ENCODE measurements at regions not wholly inside any gene's neighbourhood (a gene's known extent, or its start where the extent isn't known, plus 50 kb on each side); places are given as distances from the start of the nearest gene placed in this dataset.

DNA sequence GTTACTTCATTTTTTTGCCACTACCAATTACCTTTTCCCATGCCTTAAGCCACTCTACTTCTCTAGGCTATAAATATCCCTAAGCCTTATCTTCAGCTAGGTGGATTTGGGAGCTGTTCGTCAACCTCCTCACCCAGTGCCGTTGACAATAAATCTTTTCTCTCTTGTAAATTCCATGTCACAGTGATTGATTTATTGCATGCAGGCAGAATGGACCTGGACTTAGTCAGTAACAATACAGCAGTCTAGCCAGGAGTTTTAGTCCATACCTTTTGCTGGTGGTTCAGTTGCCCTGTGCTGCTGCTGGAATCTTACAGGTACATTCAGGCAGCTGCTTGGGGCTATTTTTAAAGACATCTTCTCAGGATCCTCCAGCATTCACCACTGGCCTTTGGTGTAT, 350.5 kb upstream of the NRG3 start:
- 28% methylated on average over 2 of the region's 2 CpGs for WGBS (ENCODE audit: low lambda C conversion rate)
- H3K79me2 ChIP-seq (ENCODE audit: insufficient read depth) = no peaks in the 10 kb centered on the region
- ChIA-PET CTCF (no interaction called here), POLR2A (no interaction called here)
- no peak overlapping the region for H3K9ac ChIP-seq
- no peak for DNase-seq
- no peaks in the 10 kb centered on the region for H3K4me1 ChIP-seq (ENCODE audit: control insufficient read depth in 1 of 2, insufficient read depth in 2 of 2, low read depth in 1 of 2, low read length in 1 of 2)
- H3K9me3 ChIP-seq = no peaks in the 10 kb centered on the region
- no peak overlapping the region for H3K4me2 ChIP-seq
- H4K20me1 ChIP-seq (ENCODE audit: insufficient read depth) = no peaks in the 10 kb centered on the region
- no peaks in the 10 kb centered on the region for H3K9me2 ChIP-seq
- H3K27ac ChIP-seq (ENCODE audit: low read depth in 2 of 2, low read length in 1 of 2) = no peak overlapping the region
- H3K36me3 ChIP-seq (replicated peaks in 1 of 2; ENCODE audit: control insufficient read depth in 1 of 2, insufficient read depth in 2 of 2, low read length in 1 of 2) = no peaks in the 10 kb centered on the region
- H3K27me3 ChIP-seq (ENCODE audit: insufficient read depth) = no peaks in the 10 kb centered on the region
- H3K4me3 ChIP-seq (ENCODE audit: low read depth in 2 of 2, low read length in 1 of 2) = no peak overlapping the region
- TF ChIP-seq NRF1 (IDR thresholded peaks at IDR 0.05; ENCODE audit: low read depth, low read length) (no peak), SIN3A (IDR thresholded peaks at IDR 0.05; ENCODE audit: borderline replicate concordance, low read depth, low read length) (no peak), RCOR1 (IDR thresholded peaks at IDR 0.05; ENCODE audit: low read length) (no peak)
- TF ChIP-seq, protein P1, sequence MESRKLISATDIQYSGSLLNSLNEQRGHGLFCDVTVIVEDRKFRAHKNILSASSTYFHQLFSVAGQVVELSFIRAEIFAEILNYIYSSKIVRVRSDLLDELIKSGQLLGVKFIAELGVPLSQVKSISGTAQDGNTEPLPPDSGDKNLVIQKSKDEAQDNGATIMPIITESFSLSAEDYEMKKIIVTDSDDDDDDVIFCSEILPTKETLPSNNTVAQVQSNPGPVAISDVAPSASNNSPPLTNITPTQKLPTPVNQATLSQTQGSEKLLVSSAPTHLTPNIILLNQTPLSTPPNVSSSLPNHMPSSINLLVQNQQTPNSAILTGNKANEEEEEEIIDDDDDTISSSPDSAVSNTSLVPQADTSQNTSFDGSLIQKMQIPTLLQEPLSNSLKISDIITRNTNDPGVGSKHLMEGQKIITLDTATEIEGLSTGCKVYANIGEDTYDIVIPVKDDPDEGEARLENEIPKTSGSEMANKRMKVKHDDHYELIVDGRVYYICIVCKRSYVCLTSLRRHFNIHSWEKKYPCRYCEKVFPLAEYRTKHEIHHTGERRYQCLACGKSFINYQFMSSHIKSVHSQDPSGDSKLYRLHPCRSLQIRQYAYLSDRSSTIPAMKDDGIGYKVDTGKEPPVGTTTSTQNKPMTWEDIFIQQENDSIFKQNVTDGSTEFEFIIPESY (IDR thresholded peaks at IDR 0.05; ENCODE audit: borderline replicate concordance, low read depth) = no peak
- TF ChIP-seq, protein P2, sequence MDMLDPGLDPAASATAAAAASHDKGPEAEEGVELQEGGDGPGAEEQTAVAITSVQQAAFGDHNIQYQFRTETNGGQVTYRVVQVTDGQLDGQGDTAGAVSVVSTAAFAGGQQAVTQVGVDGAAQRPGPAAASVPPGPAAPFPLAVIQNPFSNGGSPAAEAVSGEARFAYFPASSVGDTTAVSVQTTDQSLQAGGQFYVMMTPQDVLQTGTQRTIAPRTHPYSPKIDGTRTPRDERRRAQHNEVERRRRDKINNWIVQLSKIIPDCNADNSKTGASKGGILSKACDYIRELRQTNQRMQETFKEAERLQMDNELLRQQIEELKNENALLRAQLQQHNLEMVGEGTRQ (IDR thresholded peaks at IDR 0.05; ENCODE audit: borderline replicate concordance, low read depth, low read length) = no peak
- TF ChIP-seq, protein P3, sequence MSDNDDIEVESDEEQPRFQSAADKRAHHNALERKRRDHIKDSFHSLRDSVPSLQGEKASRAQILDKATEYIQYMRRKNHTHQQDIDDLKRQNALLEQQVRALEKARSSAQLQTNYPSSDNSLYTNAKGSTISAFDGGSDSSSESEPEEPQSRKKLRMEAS (IDR thresholded peaks at IDR 0.05; ENCODE audit: low read depth) = no peak
- H3F3A ChIP-seq (replicated peaks; ENCODE audit: insufficient read depth) = no peaks in the 10 kb centered on the region
- H2AFZ ChIP-seq (ENCODE audit: low read depth) = no peak overlapping the region

DNA sequence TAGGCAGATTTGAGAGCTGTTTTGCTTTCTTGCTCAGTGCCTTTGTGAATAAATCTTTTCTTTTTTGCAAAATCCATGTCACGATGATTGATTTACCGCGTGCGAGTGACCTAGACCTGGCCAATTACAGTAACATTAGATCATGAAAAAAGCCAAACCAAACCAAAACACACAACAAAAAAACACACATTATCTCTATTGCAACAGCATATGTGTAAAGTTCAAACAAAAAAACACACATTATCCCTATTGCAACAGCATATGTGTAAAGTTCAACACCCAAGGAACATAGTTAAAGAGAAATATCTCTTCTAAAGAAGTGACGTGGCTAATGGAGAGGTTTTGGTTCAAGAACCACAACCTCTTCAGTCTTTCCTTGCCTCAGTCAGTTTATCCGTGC, 342.6 kb upstream of the NRG3 start:
- Histone ChIP-seq H3K79me2 (ENCODE audit: insufficient read depth) (no peaks in the 10 kb centered on the region), H2AFZ (ENCODE audit: low read depth) (no peak overlapping the region), H3K4me2 (no peak overlapping the region), H3K4me1 (ENCODE audit: control insufficient read depth in 1 of 2, insufficient read depth in 2 of 2, low read depth in 1 of 2, low read length in 1 of 2) (no peaks in the 10 kb centered on the region), H3K4me3 (ENCODE audit: low read depth in 2 of 2, low read length in 1 of 2) (no peak overlapping the region), H3K27me3 (ENCODE audit: insufficient read depth) (no peaks in the 10 kb centered on the region), H3K9ac (no peak overlapping the region), H3F3A (replicated peaks; ENCODE audit: insufficient read depth) (no peaks in the 10 kb centered on the region), H3K9me3 (no peaks in the 10 kb centered on the region), H4K20me1 (ENCODE audit: insufficient read depth) (no peaks in the 10 kb centered on the region), H3K27ac (ENCODE audit: low read depth in 2 of 2, low read length in 1 of 2) (no peak overlapping the region), H3K36me3 (replicated peaks in 1 of 2; ENCODE audit: control insufficient read depth in 1 of 2, insufficient read depth in 2 of 2, low read length in 1 of 2) (no peaks in the 10 kb centered on the region), H3K9me2 (peaks cover 6% of the 10 kb centered on the region; the same call in 1 of the 2 replicates)
- 40% methylated on average over 6 of the region's 6 CpGs for WGBS (ENCODE audit: low lambda C conversion rate)
- no peak for TF ChIP-seq CHD2 (IDR thresholded peaks at IDR 0.05; ENCODE audit: low read length, partially characterized antibody)
- TF ChIP-seq MXI1 (IDR thresholded peaks at IDR 0.05; ENCODE audit: low read depth, low read length) = no peak
- TF ChIP-seq, protein P4, sequence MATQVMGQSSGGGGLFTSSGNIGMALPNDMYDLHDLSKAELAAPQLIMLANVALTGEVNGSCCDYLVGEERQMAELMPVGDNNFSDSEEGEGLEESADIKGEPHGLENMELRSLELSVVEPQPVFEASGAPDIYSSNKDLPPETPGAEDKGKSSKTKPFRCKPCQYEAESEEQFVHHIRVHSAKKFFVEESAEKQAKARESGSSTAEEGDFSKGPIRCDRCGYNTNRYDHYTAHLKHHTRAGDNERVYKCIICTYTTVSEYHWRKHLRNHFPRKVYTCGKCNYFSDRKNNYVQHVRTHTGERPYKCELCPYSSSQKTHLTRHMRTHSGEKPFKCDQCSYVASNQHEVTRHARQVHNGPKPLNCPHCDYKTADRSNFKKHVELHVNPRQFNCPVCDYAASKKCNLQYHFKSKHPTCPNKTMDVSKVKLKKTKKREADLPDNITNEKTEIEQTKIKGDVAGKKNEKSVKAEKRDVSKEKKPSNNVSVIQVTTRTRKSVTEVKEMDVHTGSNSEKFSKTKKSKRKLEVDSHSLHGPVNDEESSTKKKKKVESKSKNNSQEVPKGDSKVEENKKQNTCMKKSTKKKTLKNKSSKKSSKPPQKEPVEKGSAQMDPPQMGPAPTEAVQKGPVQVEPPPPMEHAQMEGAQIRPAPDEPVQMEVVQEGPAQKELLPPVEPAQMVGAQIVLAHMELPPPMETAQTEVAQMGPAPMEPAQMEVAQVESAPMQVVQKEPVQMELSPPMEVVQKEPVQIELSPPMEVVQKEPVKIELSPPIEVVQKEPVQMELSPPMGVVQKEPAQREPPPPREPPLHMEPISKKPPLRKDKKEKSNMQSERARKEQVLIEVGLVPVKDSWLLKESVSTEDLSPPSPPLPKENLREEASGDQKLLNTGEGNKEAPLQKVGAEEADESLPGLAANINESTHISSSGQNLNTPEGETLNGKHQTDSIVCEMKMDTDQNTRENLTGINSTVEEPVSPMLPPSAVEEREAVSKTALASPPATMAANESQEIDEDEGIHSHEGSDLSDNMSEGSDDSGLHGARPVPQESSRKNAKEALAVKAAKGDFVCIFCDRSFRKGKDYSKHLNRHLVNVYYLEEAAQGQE (IDR thresholded peaks at IDR 0.05; ENCODE audit: low read depth, low read length) = no peak
- no peak for TF ChIP-seq POLR2AphosphoS5 (IDR thresholded peaks at IDR 0.05; ENCODE audit: low read depth, low read length)
- TF ChIP-seq, protein P5, sequence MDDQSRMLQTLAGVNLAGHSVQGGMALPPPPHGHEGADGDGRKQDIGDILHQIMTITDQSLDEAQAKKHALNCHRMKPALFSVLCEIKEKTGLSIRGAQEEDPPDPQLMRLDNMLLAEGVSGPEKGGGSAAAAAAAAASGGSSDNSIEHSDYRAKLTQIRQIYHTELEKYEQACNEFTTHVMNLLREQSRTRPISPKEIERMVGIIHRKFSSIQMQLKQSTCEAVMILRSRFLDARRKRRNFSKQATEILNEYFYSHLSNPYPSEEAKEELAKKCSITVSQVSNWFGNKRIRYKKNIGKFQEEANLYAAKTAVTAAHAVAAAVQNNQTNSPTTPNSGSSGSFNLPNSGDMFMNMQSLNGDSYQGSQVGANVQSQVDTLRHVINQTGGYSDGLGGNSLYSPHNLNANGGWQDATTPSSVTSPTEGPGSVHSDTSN (IDR thresholded peaks at IDR 0.05) = no peak
- no peak for TF ChIP-seq RAD21 (IDR thresholded peaks at IDR 0.05; ENCODE audit: low read length)
- no peak for TF ChIP-seq SMC3 (IDR thresholded peaks at IDR 0.05; ENCODE audit: low read depth, low read length)
- TF ChIP-seq JUND (IDR thresholded peaks at IDR 0.05) = no peak
- no peak for TF ChIP-seq RCOR1 (IDR thresholded peaks at IDR 0.05; ENCODE audit: low read length)
- no peak for TF ChIP-seq GATA2 (CRISPR knock-in tag; IDR thresholded peaks at IDR 0.05)
- TF ChIP-seq MEF2A (IDR thresholded peaks at IDR 0.05; ENCODE audit: borderline replicate concordance, low read depth) = no peak
- DNase-seq = no peak
- CTCF ChIA-PET = no interaction called here
- POLR2A ChIA-PET = no interaction called here
